HG03460 (cell line): ENCODE measurements at regions not wholly inside any gene's neighbourhood (a gene's known extent, or its start where the extent isn't known, plus 50 kb on each side); places are given as distances from the start of the nearest gene placed in this dataset.
"Not testable (repeated sequence)": the region's sequence is repeated elsewhere in the genome, so short reads cannot be mapped to it uniquely, and the experiment has no call there.

Experiments
- ATAC-seq: cut with Tn5 transposase; IDR thresholded peaks from one replicate; pipeline ENCODE4 v1.9.1; 2021; ENCODE audit not compliant: unreplicated experiment

DNA sequence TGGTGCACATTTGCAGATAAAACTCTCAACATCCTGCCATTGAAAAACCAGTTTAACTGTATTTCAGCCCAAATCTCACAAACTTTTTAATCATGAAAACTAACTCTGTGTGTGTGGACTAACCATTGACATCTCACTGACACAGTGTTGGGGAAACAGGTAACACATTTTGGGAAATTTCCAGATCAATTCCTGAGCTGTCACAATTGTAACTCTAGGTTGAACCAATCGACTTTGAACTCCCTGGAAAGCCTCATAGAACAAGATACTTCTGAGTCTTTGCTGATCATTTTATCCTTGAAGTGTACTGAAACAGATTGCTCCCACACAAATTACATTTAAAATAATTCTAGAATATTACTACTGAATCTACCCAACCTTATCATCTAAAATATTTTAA, 667.9 kb upstream of the NR2F2 start:
- ATAC-seq, result no peak

DNA sequence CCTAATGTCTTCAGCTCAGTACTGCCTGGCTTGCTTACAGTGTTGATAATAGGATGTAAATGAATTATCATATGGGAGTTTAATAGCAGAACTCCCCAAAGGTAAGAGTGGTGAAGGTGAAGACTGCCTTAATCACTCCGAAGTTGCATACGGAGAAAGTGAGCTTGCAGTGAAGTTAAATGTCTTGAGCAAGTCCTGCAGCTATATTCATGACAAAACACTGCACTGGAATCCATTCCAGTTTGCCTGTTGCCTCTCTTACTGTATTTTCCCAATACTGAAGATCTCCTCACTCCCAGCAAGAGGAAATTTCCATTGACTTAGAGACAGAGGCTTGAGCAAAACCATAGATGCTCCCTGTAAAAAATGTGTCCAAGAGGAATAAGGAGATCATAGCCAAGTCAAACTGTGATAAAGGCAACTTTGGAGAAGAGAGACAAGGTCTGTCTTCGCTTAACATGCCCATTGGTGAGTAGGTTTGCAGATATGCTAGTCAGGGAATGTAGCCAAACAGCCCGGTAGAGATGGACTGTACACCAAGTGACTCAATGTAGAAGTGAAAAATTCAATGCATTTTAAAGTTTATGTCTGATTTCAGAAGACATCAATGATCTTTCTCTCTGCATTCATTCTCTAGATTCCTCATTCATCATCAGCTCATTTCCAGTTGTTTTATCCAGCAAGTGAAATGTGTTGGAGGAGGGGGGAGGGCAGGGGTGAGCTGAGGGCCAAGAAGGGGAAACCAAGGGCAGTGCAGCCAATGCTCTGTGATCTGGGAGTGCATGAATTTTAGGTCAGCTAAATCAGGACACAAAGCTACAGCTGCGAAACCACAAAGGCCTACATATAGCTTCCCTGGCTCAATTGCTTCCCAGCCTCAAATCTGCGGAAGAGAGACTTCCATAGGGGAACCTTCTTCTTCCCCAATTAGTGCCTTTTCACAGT, 667.1 kb upstream of the NR2F2 start:
- no peak for ATAC-seq

DNA sequence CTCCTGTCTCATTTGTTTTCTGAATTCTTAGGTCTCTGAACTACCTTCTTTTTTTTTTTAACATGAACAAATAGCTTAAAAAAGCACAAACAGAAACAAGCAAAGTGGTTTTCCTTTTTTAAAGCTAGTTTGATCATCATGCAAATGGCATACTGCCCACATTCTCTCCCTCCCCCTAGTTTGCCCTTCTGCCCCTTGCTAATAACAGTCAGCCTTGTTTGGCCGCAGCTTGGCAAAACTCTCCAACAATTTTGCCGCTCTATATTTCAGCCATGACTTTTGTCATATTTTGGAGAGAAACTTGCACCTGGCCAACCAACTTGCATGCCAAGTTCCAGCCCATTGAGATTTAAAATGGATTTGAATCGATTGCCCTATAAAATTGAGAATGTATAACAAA, 666.0 kb upstream of the NR2F2 start:
- ATAC-seq, result no peak

DNA sequence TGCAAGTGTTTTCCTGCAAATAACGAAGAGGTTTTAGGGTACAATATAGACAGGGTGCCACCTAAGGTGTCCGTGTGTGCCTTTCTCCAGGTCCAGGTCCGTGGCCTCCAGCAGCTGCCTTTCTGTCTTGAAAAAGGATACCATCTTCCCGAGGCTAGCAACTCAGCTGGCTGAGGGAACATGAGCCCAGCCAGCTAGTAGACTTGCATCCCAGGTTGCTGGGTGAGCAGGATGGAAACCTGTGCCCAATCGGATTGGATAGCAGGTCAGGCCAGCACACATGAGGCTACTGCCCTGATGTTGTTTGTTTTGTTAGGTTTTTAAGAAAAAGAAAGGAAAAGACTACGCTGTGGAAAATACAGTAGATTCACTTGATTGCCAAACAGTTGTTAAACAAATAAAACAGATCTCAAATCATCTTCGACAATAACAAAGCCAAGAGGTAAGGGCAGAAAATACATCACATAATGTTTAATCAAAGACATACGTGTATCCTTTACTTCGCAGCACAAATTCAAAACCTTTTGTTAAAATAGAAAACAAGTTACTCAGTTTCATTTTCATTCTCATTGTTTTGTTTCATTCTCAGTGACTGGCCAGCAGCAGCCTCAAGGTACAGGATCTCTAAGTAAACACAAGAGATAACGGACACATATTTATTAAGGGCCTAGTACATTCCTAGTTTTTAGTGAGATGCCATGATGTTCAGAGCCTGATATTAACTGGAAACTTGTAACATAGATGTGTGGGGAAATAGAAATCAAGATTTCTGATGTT, 661.2 kb upstream of the NR2F2 start:
- ATAC-seq, result peak; percentile 81

DNA sequence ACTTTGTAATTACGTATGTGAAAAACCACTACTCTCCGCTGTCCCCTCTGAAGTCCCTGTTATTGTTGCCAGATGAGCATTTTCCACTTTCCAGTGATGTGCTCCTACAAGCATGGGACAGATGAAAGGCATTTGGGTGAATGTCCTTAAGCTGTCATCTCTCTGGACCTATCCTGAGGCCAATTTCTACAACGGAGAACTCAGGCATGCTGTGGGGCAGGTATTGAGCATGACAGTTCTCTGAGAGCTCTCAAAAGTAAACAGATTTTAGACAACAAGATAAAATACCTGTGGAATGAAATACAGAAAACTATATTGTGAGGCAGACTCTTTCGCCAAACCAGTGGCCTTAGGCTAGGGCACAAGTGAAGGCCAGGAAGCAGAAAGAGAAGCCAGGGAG, 656.5 kb upstream of the NR2F2 start:
- no peak for ATAC-seq

DNA sequence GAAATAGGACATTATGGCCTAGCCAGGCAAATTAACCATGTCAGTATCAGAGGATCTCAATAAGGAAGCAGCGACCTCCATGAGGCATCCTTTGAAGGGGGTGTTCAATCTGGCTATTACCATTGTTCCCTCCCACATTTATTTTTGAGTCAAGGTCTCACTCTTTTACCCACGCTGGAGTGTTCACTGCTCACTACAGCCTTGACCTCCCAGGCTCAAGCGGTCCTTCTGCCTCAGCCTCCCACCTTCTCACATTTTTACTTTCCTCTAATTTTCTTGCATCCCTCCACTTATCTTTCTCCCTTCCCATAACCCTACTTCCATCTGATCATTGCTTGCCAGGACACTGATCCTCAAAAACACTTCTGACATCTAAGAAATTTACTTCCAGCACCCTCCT, 654.0 kb upstream of the NR2F2 start:
- ATAC-seq, result no peak

DNA sequence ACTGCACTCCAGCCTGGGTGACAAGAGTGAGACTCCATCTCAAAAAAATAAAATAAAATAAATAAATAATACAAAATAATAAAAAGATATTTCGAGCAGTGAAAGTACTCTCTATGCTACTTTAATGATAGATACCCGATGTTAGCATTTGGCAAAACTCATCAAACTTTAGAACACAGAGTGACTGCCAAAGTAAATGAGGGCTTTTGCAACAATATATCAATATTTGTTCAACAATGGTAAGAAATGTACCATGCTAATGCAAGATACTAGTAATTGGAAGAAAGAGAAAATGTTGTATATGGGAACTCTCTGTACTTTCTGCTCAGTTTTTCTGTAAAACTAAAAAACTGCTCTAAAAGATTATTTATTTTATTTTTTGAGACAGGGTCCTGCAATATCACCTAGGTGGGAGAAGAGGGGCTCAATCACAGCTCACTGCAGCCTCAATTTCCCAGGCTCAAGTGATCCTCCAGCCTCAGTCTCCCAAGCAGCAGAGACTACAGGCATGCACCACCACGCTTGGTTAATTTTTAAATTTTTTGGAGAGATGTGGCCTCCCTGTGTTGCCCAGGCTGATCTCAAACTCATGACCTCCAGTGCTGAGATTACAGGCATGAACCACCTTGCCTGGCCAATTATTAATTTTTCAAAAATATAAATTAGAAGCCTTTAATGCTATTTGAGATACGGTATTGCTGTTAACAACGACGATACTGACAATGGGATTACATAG, 650.5 kb upstream of the NR2F2 start:
- ATAC-seq, result no peak

DNA sequence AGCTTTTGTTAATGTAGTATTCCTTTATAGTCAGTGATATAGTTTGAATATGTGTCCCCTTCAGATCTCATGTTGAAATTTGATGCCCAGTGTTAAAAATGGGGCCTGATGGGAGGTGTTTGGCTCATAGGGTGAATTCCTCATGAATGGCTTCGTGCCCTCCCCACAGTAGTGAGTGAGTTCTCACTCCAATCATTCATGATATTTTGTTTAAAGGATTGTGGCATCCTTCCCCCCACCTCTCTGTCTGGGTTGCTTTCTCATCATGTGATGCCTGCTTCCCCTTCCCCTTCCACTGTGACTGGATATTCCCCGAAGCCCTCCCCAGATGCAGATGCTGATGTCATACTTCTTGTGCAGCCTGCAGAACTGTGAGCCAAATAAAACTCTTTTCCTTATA, 649.8 kb upstream of the NR2F2 start:
- ATAC-seq, result no peak

DNA sequence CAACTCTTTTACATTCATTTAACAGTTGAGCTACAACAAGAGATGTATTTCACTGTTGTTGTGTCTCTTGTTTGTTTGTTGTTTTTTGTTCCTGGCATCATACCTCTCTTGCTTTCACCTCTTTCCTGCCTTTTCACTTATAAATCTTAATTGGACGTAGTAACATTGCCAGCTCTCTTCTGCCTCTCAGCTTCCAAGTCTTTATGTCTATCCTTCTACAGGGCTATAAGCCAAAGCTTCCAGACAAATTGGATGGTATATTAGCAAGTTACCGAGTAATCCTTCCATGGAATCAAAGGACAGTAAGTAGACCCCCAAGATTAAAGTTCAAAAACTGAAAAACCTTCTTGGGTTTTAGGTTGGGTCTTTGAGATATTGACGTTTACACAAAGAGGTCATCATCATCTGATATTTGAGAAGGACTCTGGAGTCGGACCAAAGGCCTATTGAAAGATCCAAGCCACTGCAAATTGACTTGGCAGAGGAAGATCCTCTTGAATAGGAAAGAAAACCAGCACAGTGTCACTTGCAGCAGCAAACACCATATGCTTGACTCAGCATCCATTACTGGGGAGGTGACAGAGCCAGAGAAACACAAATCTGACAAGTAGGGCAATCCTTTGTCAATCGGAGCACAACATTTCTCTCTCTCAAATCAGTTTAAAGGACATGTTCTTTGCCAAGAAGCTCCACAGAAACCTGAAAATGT, 648.5 kb upstream of the NR2F2 start:
- no peak for ATAC-seq

DNA sequence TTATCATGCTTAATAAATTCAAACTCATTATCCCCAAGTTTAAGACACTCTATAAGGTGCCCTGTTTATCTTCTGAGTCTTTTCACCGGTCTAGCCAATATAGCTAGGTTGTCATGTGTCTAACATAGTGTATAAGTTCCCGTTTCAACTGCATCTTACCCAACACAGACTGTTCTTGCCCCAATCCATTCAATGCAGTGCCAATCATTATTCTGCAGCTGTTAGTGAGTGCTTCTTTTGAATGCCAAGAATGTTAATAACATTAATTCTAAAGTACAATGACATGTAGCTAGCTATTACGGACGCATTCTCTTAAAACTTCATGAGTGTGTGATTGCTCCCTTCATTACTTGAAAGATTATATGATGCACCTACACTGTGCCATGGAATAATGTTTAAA, 646.4 kb upstream of the NR2F2 start:
- no peak for ATAC-seq

DNA sequence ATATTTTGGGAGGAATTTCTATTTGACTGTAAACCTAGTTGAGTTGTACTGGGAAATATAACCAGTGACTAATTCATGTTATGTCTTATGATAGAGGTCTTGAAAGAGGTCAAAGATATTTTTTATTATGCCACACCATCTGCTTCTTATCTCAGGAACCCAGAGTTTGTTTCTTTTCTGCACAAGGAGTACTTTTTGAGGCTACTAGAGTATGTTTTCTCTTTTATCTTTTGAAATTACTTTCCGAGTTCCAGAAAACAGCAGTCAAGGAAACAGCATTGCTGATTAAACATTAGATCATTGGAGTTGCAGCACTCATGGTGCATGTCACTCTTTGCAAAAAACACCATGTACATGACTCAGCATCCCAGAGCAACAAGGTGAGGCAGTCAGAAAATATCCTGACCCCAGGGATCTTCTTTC, 645.8 kb upstream of the NR2F2 start:
- no peak for ATAC-seq

DNA sequence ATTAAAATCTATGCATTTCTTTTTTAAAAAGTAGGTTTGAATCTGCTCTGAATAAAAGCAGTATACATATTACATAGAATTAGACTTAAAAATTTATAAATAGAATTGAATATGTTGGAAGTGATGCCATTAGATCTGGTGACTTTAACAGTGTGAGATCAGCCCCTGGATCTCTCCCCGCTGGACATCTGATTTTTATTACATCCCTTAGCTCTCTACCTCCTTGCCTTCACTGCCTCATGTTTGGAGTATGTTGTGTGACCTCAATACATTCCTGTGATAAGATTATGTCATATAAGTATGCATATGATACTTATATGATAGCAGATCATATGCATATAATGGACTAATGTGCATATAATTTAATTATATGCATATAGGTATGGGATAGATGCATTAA, 643.4 kb upstream of the NR2F2 start:
- no peak for ATAC-seq

DNA sequence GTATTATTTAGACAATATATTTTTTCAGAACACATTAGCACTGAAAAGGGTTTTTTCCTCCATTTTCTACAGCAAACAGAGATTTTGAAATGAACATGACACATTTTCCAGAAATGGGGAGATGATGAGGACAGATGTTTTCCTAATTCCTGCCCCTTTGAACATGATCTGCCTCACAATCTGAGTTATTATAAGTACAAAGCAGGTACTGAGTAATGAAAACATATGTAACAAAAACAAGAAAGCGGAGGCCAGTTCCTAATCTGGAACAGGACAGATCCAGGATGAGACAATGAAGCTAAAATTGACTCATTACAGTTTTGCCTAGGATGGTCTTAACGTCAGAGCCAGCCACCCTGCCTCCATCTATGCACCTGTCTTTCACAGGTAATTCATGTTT, 642.8 kb upstream of the NR2F2 start:
- ATAC-seq, result no peak

DNA sequence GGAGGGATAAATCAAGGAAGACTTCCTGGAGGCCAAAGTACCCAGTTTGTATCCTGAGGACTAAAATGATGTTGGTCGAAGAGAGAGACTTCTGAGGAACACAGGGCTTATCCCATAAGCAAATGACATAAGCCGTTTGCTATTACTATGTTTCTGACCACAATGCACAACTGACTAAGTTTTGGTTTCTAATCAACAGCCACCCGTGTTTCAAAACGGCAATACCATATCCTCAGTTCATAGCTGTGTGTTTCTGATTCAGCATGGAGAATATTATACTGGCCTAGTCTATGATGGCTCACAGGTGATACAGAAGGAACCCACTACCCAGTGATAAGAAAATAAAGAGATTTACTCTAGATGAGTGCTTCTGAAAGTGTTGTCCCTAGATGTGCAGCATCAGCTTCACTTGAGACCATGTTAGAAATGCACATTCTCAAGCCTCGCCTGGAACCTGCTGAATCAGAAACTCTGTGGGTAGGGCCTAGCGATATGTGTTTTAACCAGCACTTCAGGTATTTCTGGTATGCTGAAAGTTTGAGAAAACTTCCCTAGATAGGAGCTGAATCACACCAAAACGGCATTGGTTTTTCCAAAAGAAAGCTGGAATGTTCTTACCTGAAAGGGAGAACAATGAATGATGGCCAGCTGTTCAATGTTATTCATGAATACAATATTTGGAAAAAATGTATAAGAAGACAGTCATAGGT, 639.7 kb upstream of the NR2F2 start:
- no peak for ATAC-seq

DNA sequence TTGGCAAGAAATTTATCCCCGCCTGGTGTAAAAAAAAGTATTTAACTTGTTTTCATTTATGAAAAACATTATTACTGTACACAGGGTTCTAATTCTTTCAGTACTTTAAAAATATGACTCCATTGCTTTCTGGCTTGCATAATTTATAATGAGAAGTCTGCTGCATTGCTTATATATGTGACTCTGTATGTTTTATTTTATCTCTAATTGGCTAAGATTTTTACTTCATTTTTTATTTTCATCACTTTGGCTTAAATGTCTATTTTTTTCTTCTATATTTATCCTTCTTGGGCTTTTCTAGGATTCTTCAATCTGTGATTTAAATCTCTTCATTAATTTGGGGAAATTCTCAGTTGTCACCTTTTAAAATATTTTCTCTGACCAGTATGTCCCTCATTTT, 636.6 kb upstream of the NR2F2 start:
- ATAC-seq, result no peak

DNA sequence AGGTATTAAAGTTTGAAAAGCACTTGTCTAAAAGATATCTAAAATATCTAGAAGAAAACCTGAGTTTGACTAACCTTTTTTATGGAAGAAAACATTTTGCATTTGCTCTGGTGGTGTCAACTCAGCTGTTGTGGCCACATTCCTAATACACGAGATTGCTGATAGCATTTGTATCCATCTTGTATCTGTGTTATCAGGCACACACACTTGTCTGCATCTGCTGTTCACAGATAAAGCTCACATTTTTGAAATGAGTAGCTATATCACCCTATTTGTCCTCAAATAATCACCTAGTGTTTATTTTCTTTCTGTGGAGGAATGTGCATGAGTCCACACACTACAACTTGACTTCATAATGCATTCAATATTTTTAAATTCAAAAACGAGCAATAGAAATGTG, 632.3 kb upstream of the NR2F2 start:
- ATAC-seq, result no peak

DNA sequence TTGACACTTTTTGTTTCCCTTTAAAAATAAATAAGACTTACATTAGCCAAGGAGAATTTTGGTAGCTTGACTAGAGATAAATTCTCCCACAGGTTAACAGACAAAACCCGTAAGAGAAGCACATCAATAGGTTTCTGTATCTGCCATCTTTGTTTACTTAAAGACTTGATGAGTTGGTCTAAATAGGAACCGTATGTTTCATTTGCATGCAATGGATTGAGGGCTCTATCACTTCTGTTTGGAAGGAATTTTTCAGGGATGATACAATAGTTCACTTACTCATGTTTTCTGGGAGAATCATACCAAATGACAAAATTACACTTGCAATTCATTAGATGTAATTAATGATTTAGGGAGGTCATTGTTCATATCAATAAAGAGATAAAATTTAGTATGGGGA, 631.5 kb upstream of the NR2F2 start:
- no peak for ATAC-seq

DNA sequence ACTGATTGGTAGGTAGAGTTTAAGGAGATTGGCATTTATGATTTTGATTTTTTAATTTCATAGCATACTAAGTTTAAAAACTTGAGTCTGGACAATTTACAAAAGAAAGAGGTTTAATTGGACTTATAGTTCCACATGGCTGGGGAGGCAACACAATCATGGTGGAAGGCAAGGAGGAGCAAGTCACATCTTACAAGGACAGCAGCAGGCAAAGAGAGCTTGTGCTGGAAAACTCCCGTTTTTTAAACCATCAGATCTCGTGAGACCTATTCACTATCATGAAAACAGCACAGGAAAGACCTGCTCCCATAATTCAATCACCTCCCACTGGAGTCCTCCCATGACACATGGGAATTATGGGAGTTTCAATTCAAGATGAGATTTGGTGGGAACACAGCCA, 630.9 kb upstream of the NR2F2 start:
- no peak for ATAC-seq

DNA sequence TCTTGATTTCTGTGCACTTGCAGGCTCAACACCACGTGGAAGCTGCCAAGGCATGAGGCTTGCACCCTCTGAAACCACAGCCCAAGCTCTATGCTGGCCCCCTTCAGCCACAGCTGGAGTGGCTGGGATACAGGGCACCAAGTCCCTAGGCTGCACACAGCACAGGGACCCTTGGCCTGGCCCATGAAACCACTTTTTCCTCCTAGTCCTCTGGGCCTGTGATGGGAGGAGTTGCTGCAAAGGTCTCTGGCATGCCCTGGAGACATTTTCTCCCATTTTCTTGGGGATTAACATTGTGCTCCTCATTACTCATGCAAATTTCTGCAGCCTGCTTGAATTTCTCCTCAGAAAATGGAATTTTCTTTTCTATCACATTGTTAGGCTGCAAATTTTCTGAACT, 629.8 kb upstream of the NR2F2 start:
- ATAC-seq, result not testable (repeated sequence)

DNA sequence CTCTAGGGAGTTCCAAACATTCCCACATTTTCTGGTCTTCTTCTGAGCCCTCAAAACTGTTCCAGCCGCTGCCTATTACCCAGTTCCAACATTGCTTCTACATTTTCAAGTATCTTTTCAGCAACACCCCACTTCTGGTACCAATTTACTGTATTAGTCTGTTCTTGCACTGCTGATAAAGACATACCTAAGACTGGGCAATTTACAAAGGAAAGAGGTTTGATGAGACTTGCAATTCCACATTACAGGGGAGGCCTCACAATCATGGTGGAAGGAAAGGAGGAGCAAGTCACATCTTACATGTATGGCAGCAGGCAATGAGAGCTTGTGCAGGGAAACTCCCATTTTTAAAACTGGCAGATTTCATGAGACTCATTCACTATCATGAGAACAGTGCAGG, 629.1 kb upstream of the NR2F2 start:
- ATAC-seq, result no peak
